Breast epithelium (tissue), 4 donors: ENCODE measurements at regions not wholly inside any gene's neighbourhood (a gene's known extent, or its start where the extent isn't known, plus 50 kb on each side); places are given as distances from the start of the nearest gene placed in this dataset.
"Not testable (repeated sequence)": the region's sequence is repeated elsewhere in the genome, so short reads cannot be mapped to it uniquely, and the experiment has no call there.

Experiments used
- DNase-seq, 2 donors: peaks; one replicate each; pipeline ENCODE4 v3.0.0-alpha.2; 2019; ENCODE audit warnings: low spot score in 2 of 2
- H3K27ac ChIP-seq, 2 donors: fragments of 200-600 bp; sonication (generic) in 1 of 2; one replicate each; pipeline ENCODE4 v1.5.1; 2016 to 2019; ENCODE audit warnings: mild to moderate bottlenecking in 1 of 2
- H3K27me3 ChIP-seq, 2 donors: fragments of 200-600 bp; sonication (generic) in 1 of 2; one replicate each; pipeline versions ENCODE4 v1.5.1 to v1.6.0; 2017 to 2019; ENCODE audit warnings: control low read depth in 1 of 2, mild to moderate bottlenecking in 1 of 2
- H3K36me3 ChIP-seq: fragments of 200-600 bp; one replicate; pipeline ENCODE4 v1.5.1; 2019
- H3K4me1 ChIP-seq, 2 donors: fragments of 200-600 bp; sonication (generic); one replicate each; pipeline ENCODE4 v1.5.1; 2016 to 2019; ENCODE audit warnings: control low read depth in 1 of 2
- H3K4me3 ChIP-seq, 3 donors: fragments of 200-600 bp; sonication (generic); 1 replicate in 2 of 3; 2 replicates in 1 of 3; pipeline ENCODE4 v1.5.1; 2016 to 2019; ENCODE audit warnings: mild to moderate bottlenecking in 3 of 3, moderate library complexity in 2 of 3
- H3K9me3 ChIP-seq, 2 donors: fragments of 200-600 bp; sonication (generic) in 1 of 2; one replicate each; pipeline ENCODE4 v1.5.1; 2016 to 2019; ENCODE audit warnings: control low read depth in 1 of 2
- POLR2A ChIP-seq: fragments of 450-650 bp; IDR thresholded peaks from one replicate; pipeline ENCODE4 v1.6.1; 2016; ENCODE audit warnings: antibody characterized with exemption, mild to moderate bottlenecking, moderate library complexity
- POLR2AphosphoS5 ChIP-seq, 3 donors: sonication (generic); formaldehyde crosslinking; IDR thresholded peaks; one replicate each; pipeline ENCODE4 v1.6.1; 2017; ENCODE audit warnings: antibody characterized with exemption in 3 of 3
- intact Hi-C: fragments of 100-400 bp; cut with DNase I; formaldehyde crosslinking; loops from one replicate; pipeline ENCODE4 v1.15.1; 2023; ENCODE audit warnings: low total_unique reads
- TF ChIP-seq, protein P1 (sequence below), 3 donors: fragments of 450-650 bp; IDR thresholded peaks; one replicate each; pipeline ENCODE4 v1.5.1; 2016 to 2017; ENCODE audit warnings: antibody characterized with exemption in 3 of 3, mild to moderate bottlenecking in 3 of 3, moderate library complexity in 3 of 3

- intact Hi-C loops, result loop anchor here (5.0 kb wide), 1 partner anchor 450 kb away; no protein-coding TSS in a partner anchor
- Histone ChIP-seq H3K27ac (peak overlapping the region; percentile 48 to 67), H3K9me3 (no peaks in the 10 kb centered on the region), H3K36me3 (no peaks in the 10 kb centered on the region), H3K4me1 (no peaks in the 10 kb centered on the region), H3K27me3 (no peaks in the 10 kb centered on the region), H3K4me3 (peak overlapping the region; percentile 53 to 71 (median 66))
- peak; percentile 26 to 71 for DNase-seq
- TF ChIP-seq, protein P1, sequence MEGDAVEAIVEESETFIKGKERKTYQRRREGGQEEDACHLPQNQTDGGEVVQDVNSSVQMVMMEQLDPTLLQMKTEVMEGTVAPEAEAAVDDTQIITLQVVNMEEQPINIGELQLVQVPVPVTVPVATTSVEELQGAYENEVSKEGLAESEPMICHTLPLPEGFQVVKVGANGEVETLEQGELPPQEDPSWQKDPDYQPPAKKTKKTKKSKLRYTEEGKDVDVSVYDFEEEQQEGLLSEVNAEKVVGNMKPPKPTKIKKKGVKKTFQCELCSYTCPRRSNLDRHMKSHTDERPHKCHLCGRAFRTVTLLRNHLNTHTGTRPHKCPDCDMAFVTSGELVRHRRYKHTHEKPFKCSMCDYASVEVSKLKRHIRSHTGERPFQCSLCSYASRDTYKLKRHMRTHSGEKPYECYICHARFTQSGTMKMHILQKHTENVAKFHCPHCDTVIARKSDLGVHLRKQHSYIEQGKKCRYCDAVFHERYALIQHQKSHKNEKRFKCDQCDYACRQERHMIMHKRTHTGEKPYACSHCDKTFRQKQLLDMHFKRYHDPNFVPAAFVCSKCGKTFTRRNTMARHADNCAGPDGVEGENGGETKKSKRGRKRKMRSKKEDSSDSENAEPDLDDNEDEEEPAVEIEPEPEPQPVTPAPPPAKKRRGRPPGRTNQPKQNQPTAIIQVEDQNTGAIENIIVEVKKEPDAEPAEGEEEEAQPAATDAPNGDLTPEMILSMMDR (IDR thresholded peaks at IDR 0.05), result peak; percentile 63 to 77 (median 64)
- TF ChIP-seq POLR2A (no peak), POLR2AphosphoS5 (IDR thresholded peaks at IDR 0.05) (no peak)
These were observed 64.3 kb upstream of the DDHD1 start for GRCh38 chr14:53217316-53217994.

- not testable (repeated sequence) for H3K4me1 ChIP-seq, H3K9me3 ChIP-seq, H3K27me3 ChIP-seq, DNase-seq, H3K27ac ChIP-seq, H3K36me3 ChIP-seq
- intact Hi-C loops, result loop anchor here (5.0 kb wide), 1 partner anchor 450 kb away; no protein-coding TSS in a partner anchor
- peak overlapping the region; percentile 53 to 71 (median 66) for H3K4me3 ChIP-seq
These were observed 63.8 kb upstream of the DDHD1 start for GRCh38 chr14:53216955-53217315.

- H3K4me1 ChIP-seq, H3K36me3 ChIP-seq, H3K9me3 ChIP-seq, H3K4me3 ChIP-seq, H3K27me3 ChIP-seq, DNase-seq, H3K27ac ChIP-seq: not testable (repeated sequence)
- intact Hi-C loops, result loop anchor here (5.0 kb wide), 1 partner anchor 451 kb away; no protein-coding TSS in a partner anchor
These were observed 63.4 kb upstream of the DDHD1 start for GRCh38 chr14:53216478-53216877.

DNA sequence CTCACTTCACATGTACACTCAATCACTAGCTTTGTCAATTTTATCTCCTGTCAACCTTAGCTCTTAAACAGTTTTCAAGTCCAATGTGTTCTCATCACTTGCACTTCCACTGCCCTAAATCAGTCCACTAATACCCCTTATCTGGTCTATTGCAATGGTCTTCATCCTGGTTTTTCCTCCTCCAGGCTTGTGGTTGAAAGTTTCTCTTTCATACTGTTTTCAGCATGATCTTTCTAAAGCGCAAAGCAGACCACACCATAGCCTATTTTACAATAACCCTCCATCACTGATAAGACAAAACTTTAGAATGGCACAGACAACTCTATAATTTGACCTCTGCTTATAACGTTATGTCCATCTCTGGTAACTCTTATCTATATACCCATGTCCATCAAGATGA is 62.0 kb upstream of the DDHD1 start:
- Histone ChIP-seq H3K4me1 (no peaks in the 10 kb centered on the region), H3K36me3 (no peaks in the 10 kb centered on the region), H3K27ac (no peak overlapping the region), H3K4me3 (no peak overlapping the region), H3K9me3 (no peaks in the 10 kb centered on the region), H3K27me3 (no peaks in the 10 kb centered on the region)
- no peak for DNase-seq
- TF ChIP-seq POLR2AphosphoS5 (IDR thresholded peaks at IDR 0.05) (no peak), POLR2A (no peak)
- TF ChIP-seq, protein P1 (IDR thresholded peaks at IDR 0.05), result no peak
- intact Hi-C loops, result loop anchor here (5.0 kb wide), 1 partner anchor 452 kb away; no protein-coding TSS in a partner anchor

- TF ChIP-seq POLR2A, result no peak
- TF ChIP-seq POLR2AphosphoS5 (IDR thresholded peaks at IDR 0.05), result no peak
- TF ChIP-seq, protein P1 (IDR thresholded peaks at IDR 0.05), result no peak
- DNase-seq, result no peak
- no peaks in the 10 kb centered on the region for H3K4me1 ChIP-seq
- no peaks in the 10 kb centered on the region for H3K9me3 ChIP-seq
- intact Hi-C loops, result no loop called here
- peak overlapping the region in 1 of 2 donors; percentile 7 for H3K27ac ChIP-seq
- no peak overlapping the region for H3K4me3 ChIP-seq
- no peaks in the 10 kb centered on the region for H3K27me3 ChIP-seq
- no peaks in the 10 kb centered on the region for H3K36me3 ChIP-seq
These were observed 61.3 kb upstream of the DDHD1 start for GRCh38 chr14:53214384-53214783.

- no peak overlapping the region for H3K4me3 ChIP-seq
- no peaks in the 10 kb centered on the region for H3K36me3 ChIP-seq
- intact Hi-C loops, result no loop called here
- DNase-seq, result no peak
- H3K4me1 ChIP-seq, result no peaks in the 10 kb centered on the region
- H3K27me3 ChIP-seq, result no peaks in the 10 kb centered on the region
- H3K9me3 ChIP-seq, result no peaks in the 10 kb centered on the region
- peak overlapping the region in 1 of 2 donors; percentile 7 for H3K27ac ChIP-seq
- TF ChIP-seq, protein P1 (IDR thresholded peaks at IDR 0.05), result no peak
- TF ChIP-seq POLR2AphosphoS5 (IDR thresholded peaks at IDR 0.05) (no peak), POLR2A (no peak)
These were observed 60.6 kb upstream of the DDHD1 start for GRCh38 chr14:53213761-53214160.
